Right lobe of liver (tissue), 6 donors: ENCODE measurements at regions not wholly inside any gene's neighbourhood (a gene's known extent, or its start where the extent isn't known, plus 50 kb on each side); places are given as distances from the start of the nearest gene placed in this dataset.

Source experiments
- ATAC-seq, 4 donors: fragments of 200-7000 bp; cut with Tn5 transposase; one replicate each; pipeline ENCODE4 v1.9.1; 2020; ENCODE audit warnings: mild to moderate bottlenecking in 4 of 4, moderate library complexity in 4 of 4
- DNase-seq, 3 donors: peaks; one replicate each; pipeline ENCODE4 v3.0.0-alpha.2; 2020
- H3K27ac ChIP-seq, 3 donors: fragments of 200-600 bp; one replicate each; pipeline ENCODE4 v1.8.0; 2022
- H3K27me3 ChIP-seq, 2 donors: fragments of 200-600 bp; one replicate each; pipeline ENCODE4 v1.8.0; 2022
- H3K36me3 ChIP-seq, 4 donors: fragments of 200-600 bp; sonication (generic) in 1 of 4; one replicate each; pipeline versions ENCODE4 v1.5.1 to v1.8.0; 2017 to 2022; ENCODE audit warnings: control low read depth in 1 of 4
- H3K4me1 ChIP-seq, 4 donors: fragments of 200-600 bp; sonication (generic) in 1 of 4; one replicate each; pipeline versions ENCODE4 v1.5.1 to v1.8.0; 2017 to 2022; ENCODE audit warnings: control low read depth in 1 of 4
- H3K4me3 ChIP-seq, 3 donors: fragments of 200-600 bp; one replicate each; pipeline ENCODE4 v1.8.0; 2022
- H3K9me3 ChIP-seq, 4 donors: fragments of 200-600 bp; sonication (generic) in 1 of 4; one replicate each; pipeline versions ENCODE4 v1.5.1 to v1.8.0; 2017 to 2022; ENCODE audit warnings: control low read depth in 1 of 4
- CTCF ChIP-seq, 4 donors: fragments of 200-600 bp in 3 of 4; fragments of 450-650 bp in 1 of 4; IDR thresholded peaks; one replicate each; pipeline versions ENCODE4 v1.5.1 to v1.8.0; 2016 to 2022; ENCODE audit warnings: antibody characterized with exemption in 4 of 4, mild to moderate bottlenecking in 2 of 4
- POLR2A ChIP-seq: fragments of 450-650 bp; IDR thresholded peaks from one replicate; pipeline ENCODE4 v1.6.1; 2017; ENCODE audit warnings: antibody characterized with exemption, mild to moderate bottlenecking
- WGBS: methylation state at CpG from one replicate; pipeline ENCODE4 v1.1.6; 2018; ENCODE audit warnings: low coverage, low lambda C conversion rate; ENCODE audit not compliant: insufficient coverage; ENCODE audit errors: missing lambda C conversion rate; 5-methylcytosine and 5-hydroxymethylcytosine counted together
- intact Hi-C, 2 donors: fragments of 100-400 bp; cut with DNase I; formaldehyde crosslinking; loops; one replicate each; pipeline versions ENCODE4 v1.11.2 to v1.14.1; 2022
- donor health status: DM: no; HTN: yes; CAD: no.
- donor health status: DM: no; HTN: no; CAD: no.
- donor health status: DM: no; HTN: no; CAD: no.
- donor health status: DM: no; HTN: yes; CAD: no.
- donor health status: DM: no; HTN: yes; CAD: no.

- H3K36me3 ChIP-seq: no peaks in the 10 kb centered on the region
- WGBS: 57% methylated on average over 7 of the region's 8 CpGs
- no peak overlapping the region for H3K27ac ChIP-seq
- H3K27me3 ChIP-seq: no peaks in the 10 kb centered on the region
- no peak for DNase-seq
- intact Hi-C loops: no loop called here
- no peak for TF ChIP-seq CTCF (IDR thresholded peaks at IDR 0.05)
- no peak for TF ChIP-seq POLR2A
- H3K4me1 ChIP-seq: no peaks in the 10 kb centered on the region
- ATAC-seq: no peak
- no peak overlapping the region for H3K4me3 ChIP-seq
- no peaks in the 10 kb centered on the region for H3K9me3 ChIP-seq
Measured at GRCh38 chr1:30635391-30635975, 87.9 kb downstream of the MATN1 start.

DNA sequence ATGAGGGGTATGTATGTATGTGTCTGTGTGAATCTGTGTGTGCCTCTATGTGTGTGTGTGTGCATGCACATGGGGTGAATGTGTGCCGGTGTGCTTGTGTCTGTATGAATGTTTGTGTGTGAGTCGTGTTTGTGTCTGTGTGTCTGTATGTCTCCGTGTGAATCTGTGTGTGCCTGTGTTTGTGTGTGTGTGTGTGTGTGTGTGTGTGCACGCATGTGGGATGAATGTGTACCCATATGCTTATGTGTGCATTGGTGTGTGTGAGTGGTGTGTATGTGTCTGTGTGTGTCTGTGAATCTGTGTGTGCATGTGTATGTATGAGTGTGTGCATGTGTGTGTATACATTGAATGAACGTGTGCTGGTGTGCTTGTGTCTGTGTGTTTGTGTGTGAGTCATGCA lies 88.9 kb downstream of the MATN1 start:
- no peak for DNase-seq
- H3K4me3 ChIP-seq: no peak overlapping the region
- no peak for ATAC-seq
- no peaks in the 10 kb centered on the region for H3K27me3 ChIP-seq
- no peaks in the 10 kb centered on the region for H3K4me1 ChIP-seq
- intact Hi-C loops: no loop called here
- TF ChIP-seq CTCF (IDR thresholded peaks at IDR 0.05): no peak
- TF ChIP-seq POLR2A: no peak
- H3K36me3 ChIP-seq: no peaks in the 10 kb centered on the region
- no peaks in the 10 kb centered on the region for H3K9me3 ChIP-seq
- 90% methylated on average over 3 of the region's 5 CpGs for WGBS
- H3K27ac ChIP-seq: no peak overlapping the region

GRCh38 chr1:30633294-30633693 lies 90.1 kb downstream of the MATN1 start:
- WGBS: 73% methylated on average over 4 of the region's 4 CpGs
- no peaks in the 10 kb centered on the region for H3K36me3 ChIP-seq
- H3K9me3 ChIP-seq: no peaks in the 10 kb centered on the region
- H3K4me3 ChIP-seq: no peak overlapping the region
- DNase-seq: no peak
- no peaks in the 10 kb centered on the region for H3K4me1 ChIP-seq
- no peak overlapping the region for H3K27ac ChIP-seq
- no peak for TF ChIP-seq POLR2A
- no peaks in the 10 kb centered on the region for H3K27me3 ChIP-seq
- intact Hi-C loops: no loop called here
- ATAC-seq: no peak

GRCh38 chr1:30632481-30632880 lies 90.9 kb downstream of the MATN1 start:
- ATAC-seq (no peak), DNase-seq (no peak)
- Histone ChIP-seq H3K27me3 (no peaks in the 10 kb centered on the region), H3K4me1 (no peaks in the 10 kb centered on the region), H3K9me3 (no peaks in the 10 kb centered on the region), H3K27ac (no peak overlapping the region), H3K36me3 (no peaks in the 10 kb centered on the region), H3K4me3 (no peak overlapping the region)
- intact Hi-C loops: no loop called here
- TF ChIP-seq CTCF (IDR thresholded peaks at IDR 0.05): no peak
- TF ChIP-seq POLR2A: no peak
- WGBS: 48% methylated on average over 5 of the region's 7 CpGs

DNA sequence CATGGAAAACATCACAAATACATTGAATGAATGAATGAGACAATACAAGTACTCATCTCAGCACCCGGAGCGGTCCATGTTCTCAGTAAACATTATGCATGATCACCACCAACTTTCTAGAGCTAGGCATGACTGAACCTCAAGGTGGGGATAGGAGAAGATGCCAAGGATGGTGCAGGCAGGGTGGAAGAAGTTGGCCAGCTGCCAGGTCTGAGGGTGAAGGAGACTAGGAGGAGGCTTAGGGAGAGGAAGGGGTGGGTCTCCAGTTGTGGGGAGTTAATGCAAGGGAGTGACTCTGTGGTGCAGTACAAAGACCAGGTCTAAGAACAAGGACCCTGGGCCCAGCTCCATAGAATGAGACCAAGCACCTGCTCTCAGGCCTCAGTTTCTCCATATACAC lies 91.7 kb downstream of the MATN1 start:
- ATAC-seq (no peak), DNase-seq (no peak)
- Histone ChIP-seq H3K27ac (no peak overlapping the region), H3K4me1 (no peaks in the 10 kb centered on the region), H3K4me3 (no peak overlapping the region), H3K27me3 (no peaks in the 10 kb centered on the region), H3K36me3 (no peaks in the 10 kb centered on the region), H3K9me3 (no peaks in the 10 kb centered on the region)
- TF ChIP-seq CTCF (IDR thresholded peaks at IDR 0.05) (no peak), POLR2A (no peak)
- 88% methylated on average over 2 of the region's 2 CpGs for WGBS
- intact Hi-C loops: no loop called here
